ENCODE measurements at regions not wholly inside any gene's neighbourhood (a gene's known extent, or its start where the extent isn't known, plus 50 kb on each side); places are given as distances from the start of the nearest gene placed in this dataset.
"Not testable (repeated sequence)": the region's sequence is repeated elsewhere in the genome, so short reads cannot be mapped to it uniquely, and the experiment has no call there.

DNA sequence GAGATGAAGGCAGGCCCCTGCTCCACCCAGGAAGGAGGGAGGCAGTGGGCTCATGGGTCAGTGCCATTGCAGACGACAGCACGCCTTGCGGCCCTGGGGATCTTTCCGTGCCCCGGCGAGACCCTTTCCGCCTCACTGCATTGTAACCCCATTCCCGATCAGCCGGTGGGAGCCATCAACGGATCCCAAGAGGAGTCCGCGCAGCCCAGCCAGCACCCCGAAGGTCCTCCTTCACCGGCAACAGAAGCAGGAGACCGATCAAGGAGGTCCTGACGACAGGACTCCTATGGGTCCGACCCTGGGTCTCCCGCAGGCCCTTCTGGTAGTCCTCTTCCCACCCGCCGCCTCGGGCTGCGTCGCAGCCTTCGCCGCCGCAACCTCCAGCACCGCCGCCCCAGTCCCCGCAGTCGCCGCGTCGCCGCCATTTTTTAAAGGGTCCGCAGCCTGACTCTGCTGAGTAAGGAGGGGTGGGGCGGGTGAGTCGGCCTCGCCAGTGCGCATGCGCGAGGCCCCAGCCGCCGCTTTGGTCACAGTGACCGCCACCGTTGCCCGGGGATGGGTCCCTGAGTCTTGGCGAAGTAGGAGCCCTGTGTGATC, 1417.0 kb upstream of the PCDH10 start:
- FAIRE-seq; H3K4me3 ChIP-seq (ENCODE audit: low read depth, low read length); H3K36me3 ChIP-seq (ENCODE audit: control insufficient read depth, insufficient read depth, low read length); H3K27me3 ChIP-seq (ENCODE audit: control insufficient read depth, insufficient read depth, low read length); DNase-seq (ENCODE audit: low read depth): not testable (repeated sequence)

- H3K4me3 ChIP-seq (ENCODE audit: low read depth, low read length); H3K36me3 ChIP-seq (ENCODE audit: control insufficient read depth, insufficient read depth, low read length); FAIRE-seq; H3K27me3 ChIP-seq (ENCODE audit: control insufficient read depth, insufficient read depth, low read length); DNase-seq (ENCODE audit: low read depth): not testable (repeated sequence)
Observed at GRCh38 chr4:131734321-131734720, 1414.8 kb upstream of the PCDH10 start.

GRCh38 chr4:131734851-131735385, 1414.2 kb upstream of the PCDH10 start:
- H3K36me3 ChIP-seq (ENCODE audit: control insufficient read depth, insufficient read depth, low read length); DNase-seq (ENCODE audit: low read depth); H3K27me3 ChIP-seq (ENCODE audit: control insufficient read depth, insufficient read depth, low read length); H3K4me3 ChIP-seq (ENCODE audit: low read depth, low read length); FAIRE-seq: not testable (repeated sequence)

DNA sequence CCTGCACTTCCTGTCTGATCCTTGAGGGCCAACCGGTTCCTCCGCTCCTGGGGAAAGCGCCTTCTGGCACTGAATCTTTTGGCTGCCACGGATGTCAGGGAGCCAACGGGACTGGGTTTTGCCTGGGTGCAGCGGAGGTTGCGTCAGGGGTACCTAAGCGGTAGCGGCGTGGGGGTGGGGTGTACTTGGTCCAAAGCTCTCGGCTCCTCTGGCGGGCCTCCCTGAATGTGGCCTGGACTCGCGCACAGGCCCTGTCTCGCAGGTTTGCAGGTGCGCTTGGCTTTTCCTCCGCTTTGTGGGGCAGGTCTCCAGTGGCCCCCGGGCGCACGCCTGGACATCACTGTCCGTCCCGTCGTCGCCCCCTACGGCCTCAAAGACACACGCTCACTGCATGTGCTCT, 1410.1 kb upstream of the PCDH10 start:
- H3K36me3 ChIP-seq (ENCODE audit: control insufficient read depth, insufficient read depth, low read length); H3K4me3 ChIP-seq (ENCODE audit: low read depth, low read length); H3K27me3 ChIP-seq (ENCODE audit: control insufficient read depth, insufficient read depth, low read length); DNase-seq (ENCODE audit: low read depth); FAIRE-seq: not testable (repeated sequence)

DNA sequence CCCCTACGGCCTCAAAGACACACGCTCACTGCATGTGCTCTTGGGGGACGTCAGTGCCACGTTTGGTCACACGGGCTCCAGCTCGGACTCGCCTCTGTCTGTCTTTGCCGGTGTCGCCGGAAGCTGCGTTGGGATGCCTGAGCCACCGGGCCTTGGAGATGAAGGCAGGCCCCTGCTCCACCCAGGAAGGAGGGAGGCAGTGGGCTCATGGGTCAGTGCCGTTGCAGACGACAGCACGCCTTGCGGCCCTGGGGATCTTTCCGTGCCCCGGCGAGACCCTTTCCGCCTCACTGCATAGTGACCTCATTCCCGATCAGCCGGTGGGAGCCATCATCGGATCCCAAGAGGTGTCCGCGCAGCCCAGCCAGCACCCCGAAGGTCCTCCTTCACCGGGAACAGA, 1407.3 kb upstream of the PCDH10 start:
- H3K36me3 ChIP-seq (ENCODE audit: control insufficient read depth, insufficient read depth, low read length); FAIRE-seq; DNase-seq (ENCODE audit: low read depth); H3K27me3 ChIP-seq (ENCODE audit: control insufficient read depth, insufficient read depth, low read length); H3K4me3 ChIP-seq (ENCODE audit: low read depth, low read length): not testable (repeated sequence)

DNA sequence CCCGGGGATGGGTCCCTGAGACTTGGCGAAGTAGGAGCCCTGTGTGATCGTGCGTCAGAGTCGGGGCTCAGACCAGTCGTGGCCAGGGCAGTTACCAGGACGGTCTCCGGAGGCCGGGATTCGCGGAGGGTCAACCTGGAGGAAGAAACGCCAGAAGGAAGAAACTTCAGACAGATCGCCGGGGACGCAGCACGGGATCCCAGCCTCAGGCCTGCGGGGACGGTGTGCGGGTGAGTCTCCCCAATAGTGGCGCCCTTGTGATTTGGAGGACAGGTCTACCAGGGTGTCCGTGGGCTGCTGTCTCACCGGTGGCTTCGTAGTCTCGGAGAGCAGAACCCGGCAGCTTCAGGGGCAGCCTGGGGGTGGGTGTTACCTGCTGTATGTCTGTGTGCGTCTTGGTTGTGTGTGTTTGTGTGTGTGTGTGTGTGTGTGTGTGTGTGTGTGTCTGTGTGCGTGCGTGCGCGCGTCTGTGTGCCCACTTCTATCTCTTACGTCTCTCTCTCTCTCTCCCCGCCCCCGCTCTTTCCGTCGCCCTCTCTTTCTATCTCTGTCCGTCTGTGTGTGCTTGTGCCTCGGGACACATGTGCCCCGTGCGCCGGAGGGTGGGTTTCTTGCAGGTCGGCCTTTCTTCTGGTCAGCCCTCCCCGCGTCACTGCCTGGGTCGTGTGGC, 1406.4 kb upstream of the PCDH10 start:
- H3K27me3 ChIP-seq (ENCODE audit: control insufficient read depth, insufficient read depth, low read length); DNase-seq (ENCODE audit: low read depth); H3K4me3 ChIP-seq (ENCODE audit: low read depth, low read length); H3K36me3 ChIP-seq (ENCODE audit: control insufficient read depth, insufficient read depth, low read length): not testable (repeated sequence)
- FAIRE-seq = peak; percentile 99

DNA sequence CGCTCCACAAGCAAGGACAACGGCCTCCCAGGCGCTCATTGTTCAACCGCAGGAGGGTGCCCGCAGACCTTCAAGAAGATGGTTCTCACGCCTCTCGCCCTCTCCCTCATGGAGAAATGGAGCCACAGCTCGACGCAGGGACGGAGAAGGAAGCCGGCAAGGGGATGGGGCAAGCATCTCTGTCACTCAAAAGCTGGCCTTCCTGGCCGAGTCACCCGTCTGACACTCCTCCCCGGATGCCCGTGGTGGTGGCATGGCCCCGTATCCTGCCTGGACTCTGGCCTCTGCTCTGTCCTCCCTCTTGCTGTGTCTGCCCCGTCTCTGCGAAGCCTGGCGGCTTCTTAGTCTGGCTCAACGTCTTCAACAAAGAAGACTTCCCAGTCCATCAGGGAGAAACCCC, 1405.7 kb upstream of the PCDH10 start:
- DNase-seq (ENCODE audit: low read depth); H3K36me3 ChIP-seq (ENCODE audit: control insufficient read depth, insufficient read depth, low read length); H3K4me3 ChIP-seq (ENCODE audit: low read depth, low read length); FAIRE-seq; H3K27me3 ChIP-seq (ENCODE audit: control insufficient read depth, insufficient read depth, low read length): not testable (repeated sequence)

DNA sequence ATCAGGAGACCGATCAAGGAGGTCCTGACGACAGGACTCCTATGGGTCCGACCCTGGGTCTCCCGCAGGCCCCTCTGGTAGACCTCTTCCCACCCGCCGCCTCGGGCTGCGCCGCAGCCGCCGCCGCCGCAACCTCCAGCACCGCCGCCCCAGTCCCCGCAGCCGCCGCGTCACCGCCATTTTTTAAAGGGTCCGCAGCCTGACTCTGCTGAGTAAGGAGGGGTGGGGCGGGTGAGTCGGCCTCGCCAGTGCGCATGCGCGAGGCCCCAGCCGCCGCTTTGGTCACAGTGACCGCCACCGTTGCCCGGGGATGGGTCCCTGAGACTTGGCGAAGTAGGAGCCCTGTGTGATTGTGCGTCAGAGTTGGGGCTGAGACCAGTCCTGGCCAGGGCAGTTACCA, 1401.9 kb upstream of the PCDH10 start:
- not testable (repeated sequence) for FAIRE-seq; H3K36me3 ChIP-seq (ENCODE audit: control insufficient read depth, insufficient read depth, low read length); H3K27me3 ChIP-seq (ENCODE audit: control insufficient read depth, insufficient read depth, low read length); DNase-seq (ENCODE audit: low read depth); H3K4me3 ChIP-seq (ENCODE audit: low read depth, low read length)

GRCh38 chr4:131749224-131749623, 1399.9 kb upstream of the PCDH10 start:
- not testable (repeated sequence) for FAIRE-seq

DNA sequence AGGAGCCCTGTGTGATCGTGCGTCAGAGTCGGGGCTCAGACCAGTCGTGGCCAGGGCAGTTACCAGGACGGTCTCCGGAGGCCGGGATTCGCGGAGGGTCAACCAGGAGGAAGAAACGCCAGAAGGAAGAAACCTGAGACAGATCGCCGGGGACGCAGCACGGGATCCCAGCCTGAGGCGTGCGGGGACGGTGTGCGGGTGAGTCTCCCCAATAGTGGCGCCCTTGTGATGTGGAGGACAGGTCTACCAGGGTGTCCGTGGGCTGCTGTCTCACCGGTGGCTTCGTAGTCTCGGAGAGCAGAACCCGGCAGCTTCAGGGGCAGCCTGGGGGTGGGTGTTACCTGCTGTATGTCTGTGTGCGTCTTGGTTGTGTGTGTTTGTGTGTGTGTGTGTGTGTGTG, 1399.1 kb upstream of the PCDH10 start:
- FAIRE-seq = peak; percentile 93
- H3K4me3 ChIP-seq (ENCODE audit: low read depth, low read length); H3K36me3 ChIP-seq (ENCODE audit: control insufficient read depth, insufficient read depth, low read length); H3K27me3 ChIP-seq (ENCODE audit: control insufficient read depth, insufficient read depth, low read length); DNase-seq (ENCODE audit: low read depth): not testable (repeated sequence)

More at GRCh38 chr4:131749224-131749623, 1399.9 kb upstream of the PCDH10 start:
- DNase-seq (ENCODE audit: low read depth); H3K27me3 ChIP-seq (ENCODE audit: control insufficient read depth, insufficient read depth, low read length); H3K4me3 ChIP-seq (ENCODE audit: low read depth, low read length); H3K36me3 ChIP-seq (ENCODE audit: control insufficient read depth, insufficient read depth, low read length): not testable (repeated sequence)

- FAIRE-seq; H3K36me3 ChIP-seq (ENCODE audit: control insufficient read depth, insufficient read depth, low read length); DNase-seq (ENCODE audit: low read depth); H3K4me3 ChIP-seq (ENCODE audit: low read depth, low read length); H3K27me3 ChIP-seq (ENCODE audit: control insufficient read depth, insufficient read depth, low read length): not testable (repeated sequence)
Observed at GRCh38 chr4:131750469-131750868, 1398.6 kb upstream of the PCDH10 start.

GRCh38 chr4:131762234-131762633, 1386.9 kb upstream of the PCDH10 start:
- H3K27me3 ChIP-seq (ENCODE audit: control insufficient read depth, insufficient read depth, low read length); H3K36me3 ChIP-seq (ENCODE audit: control insufficient read depth, insufficient read depth, low read length); FAIRE-seq; H3K4me3 ChIP-seq (ENCODE audit: low read depth, low read length); DNase-seq (ENCODE audit: low read depth): not testable (repeated sequence)
